ENCODE measurements at regions not wholly inside any gene's neighbourhood (a gene's known extent, or its start where the extent isn't known, plus 50 kb on each side); places are given as distances from the start of the nearest gene placed in this dataset.

GRCh38 chr2:221335219-221335752 lies 236.8 kb downstream of the EPHA4 start:
- TF ChIP-seq EZH2 (IDR thresholded peaks at IDR 0.05; ENCODE audit: borderline replicate concordance, insufficient read depth, low read length, poor library complexity, severe bottlenecking): no peak
- TF ChIP-seq CTCF (IDR thresholded peaks at IDR 0.05; ENCODE audit: poor library complexity, severe bottlenecking): no peak
- TF ChIP-seq TAF1 (IDR thresholded peaks at IDR 0.05; ENCODE audit: low read depth): no peak
